ENCODE measurements at regions not wholly inside any gene's neighbourhood (a gene's known extent, or its start where the extent isn't known, plus 50 kb on each side); places are given as distances from the start of the nearest gene placed in this dataset.

GRCh38 chr14:101628471-101628966 is 67.2 kb downstream of the DIO3 start (continued):
- TF ChIP-seq TCF3 (CRISPR knock-in tag; IDR thresholded peaks at IDR 0.05) (no peak), E2F6 (IDR thresholded peaks at IDR 0.05; ENCODE audit: borderline replicate concordance in 1 of 2, extremely low read depth in 1 of 2, insufficient read depth in 1 of 2, insufficient read length in 1 of 2, low read depth in 1 of 2, low read length in 1 of 2, poor library complexity in 1 of 2, severe bottlenecking in 1 of 2) (peak in 1 of 2 experiments; percentile 23), ZNF174 (CRISPR knock-in tag; IDR thresholded peaks at IDR 0.05) (no peak), REST (IDR thresholded peaks at IDR 0.05; ENCODE audit: borderline replicate concordance) (peak; percentile 83), REST (CRISPR knock-in tag; IDR thresholded peaks at IDR 0.05; ENCODE audit: low read depth) (no peak), POU5F1 (IDR thresholded peaks at IDR 0.05; ENCODE audit: borderline replicate concordance, low read depth, low read length, partially characterized antibody) (no peak), PKNOX1 (IDR thresholded peaks at IDR 0.05) (no peak), NBN (IDR thresholded peaks at IDR 0.05; ENCODE audit: low read depth) (no peak), ARID4B (CRISPR knock-in tag; IDR thresholded peaks at IDR 0.05) (no peak), CHD2 (IDR thresholded peaks at IDR 0.05; ENCODE audit: low read depth, low read length) (no peak), MBD1 (CRISPR knock-in tag; IDR thresholded peaks at IDR 0.05) (no peak)

All from K562 (cell line).